GM12891 (cell line): ENCODE measurements at regions not wholly inside any gene's neighbourhood (a gene's known extent, or its start where the extent isn't known, plus 50 kb on each side); places are given as distances from the start of the nearest gene placed in this dataset.

Source experiments
- PAX5 ChIP-seq: IDR thresholded peaks from 2 replicates; pipeline ENCODE4 v1.6.1; 2011; ENCODE audit warnings: low read length, moderate library complexity, mild to moderate bottlenecking; ENCODE audit not compliant: insufficient read depth, severe bottlenecking
- POLR2A ChIP-seq: IDR thresholded peaks from 2 replicates; pipeline ENCODE4 v1.6.1; 2011; ENCODE audit warnings: low read depth, low read length, control low read depth
- POLR2AphosphoS5 ChIP-seq: IDR thresholded peaks from 2 replicates; pipeline ENCODE4 v1.6.1; 2011; ENCODE audit warnings: low read depth, low read length, control low read depth
- SPI1 ChIP-seq: IDR thresholded peaks from 2 replicates; pipeline ENCODE4 v1.6.1; 2011; ENCODE audit warnings: low read depth, low read length, control low read depth
- TAF1 ChIP-seq: IDR thresholded peaks from 2 replicates; pipeline ENCODE4 v1.6.1; 2011; ENCODE audit warnings: low read depth, low read length, control low read depth

DNA sequence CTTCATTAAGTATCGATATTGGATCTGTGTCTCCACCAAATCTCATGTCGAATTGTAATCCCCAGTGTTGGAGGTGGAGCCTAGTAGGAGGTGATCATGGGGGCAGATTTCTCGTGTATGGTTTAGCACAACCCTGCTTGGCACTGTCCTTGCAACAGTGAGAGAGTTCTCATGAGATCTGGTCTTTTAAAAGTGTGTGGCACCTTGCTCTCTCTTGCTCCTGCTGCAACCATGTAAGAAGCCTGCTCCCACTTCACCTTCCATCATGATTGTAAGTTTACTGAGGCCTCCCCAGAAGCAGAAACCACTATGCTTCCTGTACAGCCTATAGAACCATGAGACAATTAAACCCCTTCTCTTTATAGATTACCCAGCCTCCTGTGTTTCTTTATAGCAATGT, 424.4 kb downstream of the NPHP4 start:
- TF ChIP-seq POLR2A: no peak
- no peak for TF ChIP-seq TAF1
- no peak for TF ChIP-seq POLR2AphosphoS5
- no peak for TF ChIP-seq PAX5
- no peak for TF ChIP-seq SPI1
